GM12875 (cell line): ENCODE measurements at regions not wholly inside any gene's neighbourhood (a gene's known extent, or its start where the extent isn't known, plus 50 kb on each side); places are given as distances from the start of the nearest gene placed in this dataset.

ENCODE experiments used
- H3K4me3 ChIP-seq: one replicate; pipeline ENCODE4 v1.5.1; 2011; ENCODE audit warnings: low read depth, low read length, control low read depth
- TF ChIP-seq, protein P1 (sequence below): IDR thresholded peaks from 2 replicates; pipeline ENCODE4 v1.5.1; 2011; ENCODE audit warnings: low read depth, mild to moderate bottlenecking, control low read depth, inconsistent platforms, low read length, moderate library complexity, borderline replicate concordance; ENCODE audit not compliant: insufficient read depth

- TF ChIP-seq, protein P1, sequence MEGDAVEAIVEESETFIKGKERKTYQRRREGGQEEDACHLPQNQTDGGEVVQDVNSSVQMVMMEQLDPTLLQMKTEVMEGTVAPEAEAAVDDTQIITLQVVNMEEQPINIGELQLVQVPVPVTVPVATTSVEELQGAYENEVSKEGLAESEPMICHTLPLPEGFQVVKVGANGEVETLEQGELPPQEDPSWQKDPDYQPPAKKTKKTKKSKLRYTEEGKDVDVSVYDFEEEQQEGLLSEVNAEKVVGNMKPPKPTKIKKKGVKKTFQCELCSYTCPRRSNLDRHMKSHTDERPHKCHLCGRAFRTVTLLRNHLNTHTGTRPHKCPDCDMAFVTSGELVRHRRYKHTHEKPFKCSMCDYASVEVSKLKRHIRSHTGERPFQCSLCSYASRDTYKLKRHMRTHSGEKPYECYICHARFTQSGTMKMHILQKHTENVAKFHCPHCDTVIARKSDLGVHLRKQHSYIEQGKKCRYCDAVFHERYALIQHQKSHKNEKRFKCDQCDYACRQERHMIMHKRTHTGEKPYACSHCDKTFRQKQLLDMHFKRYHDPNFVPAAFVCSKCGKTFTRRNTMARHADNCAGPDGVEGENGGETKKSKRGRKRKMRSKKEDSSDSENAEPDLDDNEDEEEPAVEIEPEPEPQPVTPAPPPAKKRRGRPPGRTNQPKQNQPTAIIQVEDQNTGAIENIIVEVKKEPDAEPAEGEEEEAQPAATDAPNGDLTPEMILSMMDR: no peak
These were observed 503.4 kb downstream of the PLXNA4 start for GRCh38 chr7:132072873-132073272.

GRCh38 chr7:132072165-132072564, 504.1 kb downstream of the PLXNA4 start:
- TF ChIP-seq, protein P1: no peak

More at GRCh38 chr7:132072873-132073272, 503.4 kb downstream of the PLXNA4 start:
- no peak overlapping the region for H3K4me3 ChIP-seq

DNA sequence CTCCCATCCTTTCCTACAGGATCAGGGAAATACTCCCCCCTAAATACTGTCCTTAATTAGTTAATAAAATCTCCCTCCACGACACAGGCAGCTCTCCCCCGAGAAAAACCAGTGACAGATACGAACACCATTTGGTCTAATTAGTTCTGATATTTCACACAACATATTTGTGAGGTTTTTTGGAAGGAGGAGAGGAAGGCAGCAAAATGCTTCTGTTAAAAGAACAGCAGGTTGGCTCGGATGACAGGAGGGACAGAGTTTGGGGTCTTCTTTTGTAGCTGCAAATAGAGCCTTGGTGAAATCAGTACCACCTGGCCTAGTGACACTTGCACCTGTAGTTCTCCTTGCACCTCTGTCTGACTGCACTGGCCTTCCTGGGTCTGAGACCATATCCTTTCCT, 507.0 kb downstream of the PLXNA4 start:
- H3K4me3 ChIP-seq: no peak overlapping the region
- TF ChIP-seq, protein P1: no peak

More at GRCh38 chr7:132072165-132072564, 504.1 kb downstream of the PLXNA4 start:
- H3K4me3 ChIP-seq: no peak overlapping the region

DNA sequence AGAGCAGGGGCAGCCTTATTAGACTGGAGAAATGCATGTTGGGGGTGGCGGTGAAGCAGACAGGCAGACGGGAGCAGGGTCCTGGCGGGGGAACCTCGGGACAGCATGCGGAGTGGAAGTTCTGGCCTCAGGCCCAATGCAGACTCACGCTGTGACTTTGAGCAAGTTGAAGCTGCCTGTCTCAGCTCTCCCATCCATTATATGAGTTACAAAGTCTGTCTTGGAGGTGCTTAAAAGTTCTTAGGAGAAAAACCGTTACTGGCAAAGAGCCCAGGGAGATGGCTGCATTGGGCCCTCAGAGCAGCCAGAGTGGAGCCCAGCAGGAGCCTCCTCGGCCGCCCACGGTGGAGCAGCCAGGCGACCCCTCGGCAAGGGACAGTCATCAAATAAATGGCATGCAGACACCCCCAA, 509.5 kb downstream of the PLXNA4 start:
- H3K4me3 ChIP-seq: no peak overlapping the region
- TF ChIP-seq, protein P1: no peak

- TF ChIP-seq, protein P1: no peak
- H3K4me3 ChIP-seq: no peak overlapping the region
These were observed 509.7 kb upstream of the PODXL start for GRCh38 chr7:132065989-132066603.

GRCh38 chr7:132065193-132065988, 509.0 kb upstream of the PODXL start:
- TF ChIP-seq, protein P1: no peak

GRCh38 chr7:132063800-132064199, 507.4 kb upstream of the PODXL start:
- no peak overlapping the region for H3K4me3 ChIP-seq
- TF ChIP-seq, protein P1: no peak

More at GRCh38 chr7:132065193-132065988, 509.0 kb upstream of the PODXL start:
- H3K4me3 ChIP-seq: no peak overlapping the region
